ENCODE measurements at regions not wholly inside any gene's neighbourhood (a gene's known extent, or its start where the extent isn't known, plus 50 kb on each side); places are given as distances from the start of the nearest gene placed in this dataset.

- Histone ChIP-seq H3K79me2 (ENCODE audit: insufficient read depth, low read length) (no peaks in the 10 kb centered on the region), H3K4me3 (replicated peaks in 1 of 2; ENCODE audit: low read depth in 1 of 2, low read length in 2 of 2) (no peak overlapping the region), H3K4me1 (ENCODE audit: control insufficient read depth in 1 of 2, insufficient read depth in 2 of 2, low read length in 2 of 2) (no peaks in the 10 kb centered on the region), H3K9me3 (ENCODE audit: control insufficient read depth in 1 of 2, insufficient read depth in 1 of 2, low read depth in 1 of 2, low read length in 2 of 2) (no peaks in the 10 kb centered on the region), H2AFZ (ENCODE audit: low read depth, low read length, poor library complexity, severe bottlenecking) (no peak overlapping the region), H3K36me3 (ENCODE audit: control insufficient read depth in 1 of 2, insufficient read depth in 2 of 2, low read length in 2 of 2) (no peaks in the 10 kb centered on the region), H3K9me2 (ENCODE audit: insufficient read depth) (no peaks in the 10 kb centered on the region), H3K27ac (ENCODE audit: low read depth, low read length) (no peak overlapping the region), H3K27me3 (ENCODE audit: insufficient read depth, low read length) (no peaks in the 10 kb centered on the region), H3K9ac (ENCODE audit: low read length) (no peak overlapping the region), H3K4me2 (ENCODE audit: low read length) (no peak overlapping the region), H4K20me1 (ENCODE audit: insufficient read depth) (no peaks in the 10 kb centered on the region)
- ChIA-PET POLR2A (no interaction called here), CTCF (no interaction called here), RAD21 (ENCODE audit: low non-redundant PET in 1 of 2, low total read pairs in 2 of 2, uncharacterized antibody in 2 of 2, unreplicated experiment in 2 of 2) (no interaction called here)
- TF ChIP-seq EZH2phosphoT487 (IDR thresholded peaks at IDR 0.05; ENCODE audit: borderline replicate concordance) (no peak), ELF1 (IDR thresholded peaks at IDR 0.05; ENCODE audit: borderline replicate concordance, low read depth) (no peak), YY1 (IDR thresholded peaks at IDR 0.05; ENCODE audit: extremely low read depth, insufficient replicate concordance, low read depth, low read length) (no peak), TCF7L2 (IDR thresholded peaks at IDR 0.05; ENCODE audit: borderline replicate concordance, extremely low read depth, insufficient read depth, insufficient read length) (no peak), CEBPB (IDR thresholded peaks at IDR 0.05; ENCODE audit: low read depth) (no peak), SP1 (IDR thresholded peaks at IDR 0.05; ENCODE audit: low read depth) (no peak), CBX3 (IDR thresholded peaks at IDR 0.05; ENCODE audit: low read depth) (no peak), MAX (IDR thresholded peaks at IDR 0.05) (no peak), EGR1 (IDR thresholded peaks at IDR 0.05; ENCODE audit: low read depth) (no peak), POLR2A (IDR thresholded peaks at IDR 0.05; ENCODE audit: borderline replicate concordance, extremely low read depth, insufficient read depth, insufficient read length) (no peak), REST (IDR thresholded peaks at IDR 0.05; ENCODE audit: low read depth) (no peak), ZBTB33 (IDR thresholded peaks at IDR 0.05; ENCODE audit: extremely low read depth, insufficient replicate concordance, low read length) (no peak), ZFX (IDR thresholded peaks at IDR 0.05) (no peak), SRF (IDR thresholded peaks at IDR 0.05; ENCODE audit: low read depth) (no peak), POLR2AphosphoS5 (IDR thresholded peaks at IDR 0.05; ENCODE audit: low read depth, low read length) (no peak), RAD21 (IDR thresholded peaks at IDR 0.05; ENCODE audit: low read depth) (no peak)
- no peak for DNase-seq (ENCODE audit: low read depth, low spot score)
- ATAC-seq = no peak
- intact Hi-C loops (cut with micrococcal nuclease) = no loop called here
- no TSS peak for BruUV-seq (replicated peaks)
Observed at GRCh38 chr4:134961963-134962362, 760.4 kb upstream of the PABPC4L start.

All from HCT116 (cell line).